ENCODE measurements at regions not wholly inside any gene's neighbourhood (a gene's known extent, or its start where the extent isn't known, plus 50 kb on each side); places are given as distances from the start of the nearest gene placed in this dataset.

- FAIRE-seq (no peak), DNase-seq (ENCODE audit: low read depth in 1 of 2, low spot score in 1 of 2) (no peak), ATAC-seq (no peak)
- Histone ChIP-seq H3K9me3 (no peaks in the 10 kb centered on the region), H3K27ac (no peak overlapping the region), H3K4me2 (no peak overlapping the region), H3K4me1 (no peaks in the 10 kb centered on the region), H3K4me3 (no peak overlapping the region)
- ChIA-PET CTCF (no interaction called here), POLR2A (no interaction called here)
- WGBS (ENCODE audit: missing lambda C conversion rate) = 4% methylated on average over 3 of the region's 3 CpGs
- TF ChIP-seq HOXB5 (CRISPR knock-in tag; IDR thresholded peaks at IDR 0.05) (no peak), TP53 (CRISPR knock-in tag; IDR thresholded peaks at IDR 0.05) (no peak), PBX3 (IDR thresholded peaks at IDR 0.05) (no peak), EHMT2 (IDR thresholded peaks at IDR 0.05; ENCODE audit: low read depth) (no peak), RFX5 (IDR thresholded peaks at IDR 0.05) (no peak)
Measured at GRCh38 chr11:97247601-97248000, 857.8 kb downstream of the JRKL start.

- no peak for FAIRE-seq
- Histone ChIP-seq H3K4me3 (no peak overlapping the region), H3K4me1 (no peaks in the 10 kb centered on the region), H3K9me3 (no peaks in the 10 kb centered on the region), H3K27ac (no peak overlapping the region), H3K4me2 (no peak overlapping the region)
- CTCF ChIA-PET = no interaction called here
- DNase-seq (ENCODE audit: low read depth in 1 of 2, low spot score in 1 of 2) = no peak
- no peak for TF ChIP-seq SREBF2 (IDR thresholded peaks at IDR 0.05)
- TF ChIP-seq CBX2 (IDR thresholded peaks at IDR 0.05; ENCODE audit: borderline replicate concordance, low read depth) = no peak
- TF ChIP-seq TP53 (CRISPR knock-in tag; IDR thresholded peaks at IDR 0.05) = no peak
- no peak for ATAC-seq
- POLR2A ChIA-PET = no interaction called here
- WGBS (ENCODE audit: missing lambda C conversion rate) = 0% methylated on average over 1 of the region's 1 CpG
Measured at GRCh38 chr11:97254790-97255189, 865.0 kb downstream of the JRKL start.

GRCh38 chr11:97259434-97259833 is 869.6 kb downstream of the JRKL start:
- WGBS (ENCODE audit: missing lambda C conversion rate) = 65% methylated on average over 3 of the region's 3 CpGs
- ChIA-PET CTCF (no interaction called here), POLR2A (no interaction called here)
- Histone ChIP-seq H3K4me2 (no peak overlapping the region), H3K4me3 (no peak overlapping the region), H3K9me3 (no peaks in the 10 kb centered on the region), H3K27ac (no peak overlapping the region), H3K4me1 (no peaks in the 10 kb centered on the region)
- TF ChIP-seq GATA3 (IDR thresholded peaks at IDR 0.05; ENCODE audit: borderline replicate concordance) = no peak
- no peak for TF ChIP-seq HOXA7 (CRISPR knock-in tag; IDR thresholded peaks at IDR 0.05)
- no peak for TF ChIP-seq HEYL (CRISPR knock-in tag; IDR thresholded peaks at IDR 0.05)
- no peak for TF ChIP-seq JUN (IDR thresholded peaks at IDR 0.05)
- no peak for TF ChIP-seq KDM1A (IDR thresholded peaks at IDR 0.05; ENCODE audit: low read depth)
- no peak for TF ChIP-seq CTCF (IDR thresholded peaks at IDR 0.05)
- no peak for TF ChIP-seq MAFK (IDR thresholded peaks at IDR 0.05; ENCODE audit: partially characterized antibody)
- TF ChIP-seq BCL3 (IDR thresholded peaks at IDR 0.05) = no peak
- no peak for FAIRE-seq
- DNase-seq (ENCODE audit: low read depth in 1 of 2, low spot score in 1 of 2) = no peak
- no peak for ATAC-seq

GRCh38 chr11:97259884-97260283 is 870.1 kb downstream of the JRKL start:
- DNase-seq (ENCODE audit: low read depth in 1 of 2, low spot score in 1 of 2) = no peak
- ChIA-PET CTCF (no interaction called here), POLR2A (no interaction called here)
- Histone ChIP-seq H3K4me3 (no peak overlapping the region), H3K27ac (no peak overlapping the region), H3K4me2 (no peak overlapping the region), H3K9me3 (no peaks in the 10 kb centered on the region), H3K4me1 (no peaks in the 10 kb centered on the region)
- TF ChIP-seq USF2 (IDR thresholded peaks at IDR 0.05) (no peak), BHLHE40 (IDR thresholded peaks at IDR 0.05; ENCODE audit: low read depth, low read length) (no peak), CHD4 (IDR thresholded peaks at IDR 0.05; ENCODE audit: borderline replicate concordance) (no peak), JUNB (IDR thresholded peaks at IDR 0.05) (no peak), RNF2 (IDR thresholded peaks at IDR 0.05; ENCODE audit: borderline replicate concordance, low read depth) (no peak), CBX2 (IDR thresholded peaks at IDR 0.05; ENCODE audit: borderline replicate concordance, low read depth) (no peak), HOXB5 (CRISPR knock-in tag; IDR thresholded peaks at IDR 0.05) (no peak), MAZ (IDR thresholded peaks at IDR 0.05; ENCODE audit: borderline replicate concordance, low read depth, low read length) (no peak), EP300 (IDR thresholded peaks at IDR 0.05) (no peak), ZFP36 (IDR thresholded peaks at IDR 0.05; ENCODE audit: borderline replicate concordance, partially characterized antibody) (no peak), BCL3 (IDR thresholded peaks at IDR 0.05) (no peak)
- no peak for FAIRE-seq
- 45% methylated on average over 3 of the region's 3 CpGs for WGBS (ENCODE audit: missing lambda C conversion rate)
- no peak for ATAC-seq

Data from A549 (cell line).